ENCODE measurements at regions not wholly inside any gene's neighbourhood (a gene's known extent, or its start where the extent isn't known, plus 50 kb on each side); places are given as distances from the start of the nearest gene placed in this dataset.

DNA sequence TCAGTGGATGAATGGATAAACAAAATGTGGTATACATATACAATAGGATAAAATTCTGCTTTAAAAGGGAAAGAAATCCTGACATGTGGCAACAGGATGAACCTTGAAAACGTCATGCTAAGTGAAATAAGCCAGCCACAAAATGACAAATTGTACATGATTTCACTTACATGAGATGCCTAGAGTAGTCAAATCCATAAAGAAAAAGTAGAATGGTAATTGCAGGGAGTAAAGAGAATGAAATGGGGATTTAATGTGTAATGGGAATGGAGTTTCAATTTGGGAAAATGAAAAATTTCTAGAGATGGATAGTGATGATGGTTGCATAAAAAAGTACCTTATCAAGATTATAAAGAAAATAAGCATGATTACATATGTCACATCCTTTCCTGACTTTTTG, 1489.2 kb upstream of the C9orf72 start:
- ATAC-seq (no peak), DNase-seq (no peak)
- no peak overlapping the region for H3K27ac ChIP-seq
- no peak overlapping the region for H3K4me3 ChIP-seq
- intact Hi-C loops (cut with DNase I): no loop called here
- TF ChIP-seq, protein P1, sequence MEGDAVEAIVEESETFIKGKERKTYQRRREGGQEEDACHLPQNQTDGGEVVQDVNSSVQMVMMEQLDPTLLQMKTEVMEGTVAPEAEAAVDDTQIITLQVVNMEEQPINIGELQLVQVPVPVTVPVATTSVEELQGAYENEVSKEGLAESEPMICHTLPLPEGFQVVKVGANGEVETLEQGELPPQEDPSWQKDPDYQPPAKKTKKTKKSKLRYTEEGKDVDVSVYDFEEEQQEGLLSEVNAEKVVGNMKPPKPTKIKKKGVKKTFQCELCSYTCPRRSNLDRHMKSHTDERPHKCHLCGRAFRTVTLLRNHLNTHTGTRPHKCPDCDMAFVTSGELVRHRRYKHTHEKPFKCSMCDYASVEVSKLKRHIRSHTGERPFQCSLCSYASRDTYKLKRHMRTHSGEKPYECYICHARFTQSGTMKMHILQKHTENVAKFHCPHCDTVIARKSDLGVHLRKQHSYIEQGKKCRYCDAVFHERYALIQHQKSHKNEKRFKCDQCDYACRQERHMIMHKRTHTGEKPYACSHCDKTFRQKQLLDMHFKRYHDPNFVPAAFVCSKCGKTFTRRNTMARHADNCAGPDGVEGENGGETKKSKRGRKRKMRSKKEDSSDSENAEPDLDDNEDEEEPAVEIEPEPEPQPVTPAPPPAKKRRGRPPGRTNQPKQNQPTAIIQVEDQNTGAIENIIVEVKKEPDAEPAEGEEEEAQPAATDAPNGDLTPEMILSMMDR (IDR thresholded peaks at IDR 0.05): no peak
- no peaks in the 10 kb centered on the region for H3K4me1 ChIP-seq
- H3K27me3 ChIP-seq (ENCODE audit: low read depth): no peaks in the 10 kb centered on the region
- H3K36me3 ChIP-seq: no peaks in the 10 kb centered on the region
- H3K9me3 ChIP-seq: no peaks in the 10 kb centered on the region

DNA sequence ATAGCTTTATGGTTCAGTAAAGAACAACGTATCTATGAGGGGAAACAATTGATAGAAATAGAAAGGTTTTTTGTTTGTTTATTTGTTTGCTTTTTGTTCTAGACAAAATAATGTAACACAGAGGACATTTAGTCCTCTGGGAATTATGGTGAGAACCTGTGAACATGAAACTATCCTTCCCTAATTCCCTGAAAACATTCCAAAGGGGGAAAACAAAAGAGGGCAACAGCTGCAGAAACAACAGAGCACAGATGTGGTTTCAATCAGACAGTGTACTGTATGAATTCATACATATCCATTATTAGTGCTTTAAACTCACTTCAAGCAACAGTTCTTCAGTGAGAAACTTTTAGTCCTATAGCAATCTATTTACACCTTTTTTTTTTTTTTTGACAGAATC, 1489.8 kb upstream of the C9orf72 start:
- TF ChIP-seq, protein P1 (IDR thresholded peaks at IDR 0.05): no peak
- no peak for DNase-seq

DNA sequence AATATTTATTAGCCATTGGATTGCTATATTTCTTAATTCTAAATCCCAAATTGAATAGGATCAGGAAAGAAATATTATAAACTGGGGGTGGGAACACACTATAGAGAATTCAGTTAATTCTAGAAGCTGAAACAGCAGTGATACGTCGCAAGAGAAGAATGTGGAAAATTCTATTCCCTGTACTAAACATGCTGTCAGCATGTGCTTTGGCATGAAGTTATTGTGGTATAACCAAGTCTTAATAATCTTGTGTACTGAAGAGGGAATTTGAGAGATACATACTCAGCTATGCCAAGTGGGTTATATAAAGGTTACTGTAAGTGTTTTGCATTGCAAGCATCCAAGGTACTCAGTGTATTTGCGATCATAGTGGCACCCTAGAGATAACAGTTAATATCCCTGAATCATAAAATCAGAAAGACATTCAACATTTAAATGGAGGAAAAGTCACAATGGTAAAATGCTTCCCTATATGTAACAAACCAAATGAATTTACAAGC, 1492.9 kb upstream of the C9orf72 start:
- no peaks in the 10 kb centered on the region for H3K36me3 ChIP-seq
- ATAC-seq (no peak), DNase-seq (no peak)
- TF ChIP-seq, protein P1 (IDR thresholded peaks at IDR 0.05): no peak
- intact Hi-C loops (cut with DNase I): no loop called here
- no peaks in the 10 kb centered on the region for H3K4me1 ChIP-seq
- H3K27ac ChIP-seq: no peak overlapping the region
- H3K4me3 ChIP-seq: no peak overlapping the region
- H3K9me3 ChIP-seq: no peaks in the 10 kb centered on the region
- no peaks in the 10 kb centered on the region for H3K27me3 ChIP-seq (ENCODE audit: low read depth)

More for the DNA sequence above, 1489.8 kb upstream of the C9orf72 start:
- H3K4me3 ChIP-seq: no peak overlapping the region
- no peaks in the 10 kb centered on the region for H3K9me3 ChIP-seq
- no peaks in the 10 kb centered on the region for H3K4me1 ChIP-seq
- no peak for ATAC-seq
- H3K36me3 ChIP-seq: no peaks in the 10 kb centered on the region
- H3K27me3 ChIP-seq (ENCODE audit: low read depth): no peaks in the 10 kb centered on the region
- intact Hi-C loops (cut with DNase I): no loop called here
- H3K27ac ChIP-seq: no peak overlapping the region

DNA sequence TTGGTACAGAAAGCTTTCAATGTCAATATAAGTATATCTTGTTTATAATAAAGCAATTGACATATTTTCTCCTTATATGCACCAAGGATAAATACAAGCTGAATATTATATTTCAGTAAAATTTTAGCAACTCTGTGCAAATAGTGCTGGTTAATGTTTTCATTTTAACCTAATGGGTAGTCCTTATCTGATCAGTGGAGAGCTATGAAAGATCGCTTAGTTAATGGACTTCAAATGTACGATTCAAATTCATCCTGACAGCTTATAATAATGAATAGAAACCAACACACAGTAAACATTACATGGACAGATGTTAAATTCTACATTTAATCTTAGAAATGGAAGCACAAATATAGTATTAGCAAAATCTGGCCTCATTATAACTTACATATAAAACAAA, 1495.2 kb upstream of the C9orf72 start:
- TF ChIP-seq, protein P1 (IDR thresholded peaks at IDR 0.05): no peak
- intact Hi-C loops (cut with DNase I): no loop called here
- ATAC-seq: no peak
- DNase-seq: no peak
- Histone ChIP-seq H3K4me3 (no peak overlapping the region), H3K36me3 (no peaks in the 10 kb centered on the region), H3K27ac (no peak overlapping the region), H3K9me3 (no peaks in the 10 kb centered on the region), H3K4me1 (no peaks in the 10 kb centered on the region), H3K27me3 (ENCODE audit: low read depth) (no peaks in the 10 kb centered on the region)

DNA sequence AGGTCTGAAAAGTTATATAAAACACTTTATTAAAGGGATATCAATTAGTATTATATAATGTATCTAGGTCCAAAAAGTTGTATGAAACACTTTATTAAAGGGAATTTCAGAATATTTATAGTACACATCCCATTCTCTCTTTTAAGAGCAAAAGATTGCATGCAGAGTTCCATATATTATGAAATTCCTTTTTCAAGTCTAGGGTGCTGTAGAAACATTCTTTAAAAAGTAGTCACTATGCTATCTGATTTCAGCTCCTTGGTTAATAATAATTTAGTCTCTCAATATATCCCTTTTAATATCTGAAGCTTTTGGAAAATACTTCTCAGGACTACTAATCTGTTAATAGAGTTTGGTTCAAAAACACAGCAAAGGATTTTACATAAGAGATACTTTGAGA, 1496.1 kb upstream of the C9orf72 start:
- ATAC-seq (no peak), DNase-seq (no peak)
- H3K4me3 ChIP-seq: no peak overlapping the region
- no peaks in the 10 kb centered on the region for H3K36me3 ChIP-seq
- intact Hi-C loops (cut with DNase I): no loop called here
- H3K4me1 ChIP-seq: no peaks in the 10 kb centered on the region
- TF ChIP-seq, protein P1 (IDR thresholded peaks at IDR 0.05): no peak
- H3K27ac ChIP-seq: no peak overlapping the region
- no peaks in the 10 kb centered on the region for H3K27me3 ChIP-seq (ENCODE audit: low read depth)
- H3K9me3 ChIP-seq: no peaks in the 10 kb centered on the region
